HL-60 (cell line): ENCODE measurements at regions not wholly inside any gene's neighbourhood (a gene's known extent, or its start where the extent isn't known, plus 50 kb on each side); places are given as distances from the start of the nearest gene placed in this dataset.

Experiments used
- DNase-seq, 2 experiments: peaks; one replicate each; pipeline ENCODE4 v3.0.0-alpha.2; 2010 to 2020; ENCODE audit warnings: low read depth in 1 of 2, low spot score in 1 of 2
- H3K27ac ChIP-seq: fragments of 250-450 bp; sonication (Bioruptor Pico); replicated peaks from 2 replicates; pipeline ENCODE4 v1.5.1; 2020; ENCODE audit warnings: mild to moderate bottlenecking, moderate library complexity
- H3K27me3 ChIP-seq: fragments of 250-450 bp; sonication (Bioruptor Pico); 2 replicates; pipeline ENCODE4 v1.5.1; 2021; ENCODE audit warnings: mild to moderate bottlenecking, moderate library complexity; ENCODE audit not compliant: insufficient read depth, poor library complexity, severe bottlenecking
- H3K4me3 ChIP-seq: replicated peaks from 2 replicates; pipeline ENCODE4 v1.5.1; 2011; ENCODE audit warnings: mild to moderate bottlenecking, control low read depth, low read length; ENCODE audit not compliant: insufficient read depth
- GABPA ChIP-seq: IDR thresholded peaks from 2 replicates; pipeline ENCODE4 v1.6.1; 2012; ENCODE audit warnings: low read depth
- POLR2AphosphoS5 ChIP-seq: IDR thresholded peaks from 2 replicates; pipeline ENCODE4 v1.6.1; 2012; ENCODE audit warnings: low read depth
- SPI1 ChIP-seq: IDR thresholded peaks from 2 replicates; pipeline ENCODE4 v1.6.1; 2012; ENCODE audit warnings: low read depth, mild to moderate bottlenecking, borderline replicate concordance
- TF ChIP-seq, protein P1 (sequence below): IDR thresholded peaks from 2 replicates; pipeline ENCODE4 v1.6.1; 2012; ENCODE audit warnings: low read depth; ENCODE audit not compliant: insufficient replicate concordance
- TF ChIP-seq, protein P2 (sequence below): IDR thresholded peaks from one replicate; pipeline ENCODE4 v1.5.1; 2011; ENCODE audit warnings: low read length, control low read depth, inconsistent platforms; ENCODE audit not compliant: insufficient read depth

DNA sequence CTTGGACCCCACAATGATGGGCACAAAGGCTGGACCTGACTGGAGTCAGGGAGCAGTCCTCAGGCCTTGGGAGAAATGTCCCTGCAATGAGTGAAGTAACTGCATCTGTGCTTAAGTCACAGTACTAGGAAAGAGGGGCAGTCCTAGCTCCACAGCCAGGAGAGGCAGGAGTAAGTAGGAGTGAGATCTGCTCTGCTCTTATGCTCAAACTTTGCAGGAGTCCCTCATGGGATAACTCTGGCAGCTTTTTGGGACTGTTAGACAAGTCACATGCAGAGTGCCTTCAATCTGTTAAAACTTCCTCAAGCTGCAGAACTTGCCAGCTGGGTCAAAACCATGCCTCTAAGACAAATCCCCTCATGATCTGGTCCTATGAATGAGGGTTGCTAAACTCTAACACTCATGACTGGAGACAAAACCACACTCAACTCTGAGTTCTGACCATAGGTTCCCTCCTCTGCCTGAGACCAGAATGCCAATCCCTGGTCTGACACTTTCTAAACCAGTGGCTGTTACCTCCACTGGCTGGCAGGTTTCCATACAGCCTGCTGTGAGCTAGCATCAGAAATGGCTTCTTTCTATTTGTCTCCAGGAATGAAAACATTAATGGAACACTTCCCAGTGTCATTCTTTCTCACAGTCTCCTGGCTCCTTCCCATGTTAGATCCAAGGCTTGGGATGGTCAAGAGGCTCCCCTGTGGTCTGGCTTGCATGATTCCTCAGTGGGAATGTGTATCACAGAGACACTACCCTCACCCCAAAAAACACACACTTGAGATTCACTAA is 819.3 kb downstream of the PCDH7 start:
- H3K4me3 ChIP-seq: no peak overlapping the region
- TF ChIP-seq SPI1: no peak
- TF ChIP-seq POLR2AphosphoS5: no peak
- no peak for TF ChIP-seq GABPA
- TF ChIP-seq, protein P1, sequence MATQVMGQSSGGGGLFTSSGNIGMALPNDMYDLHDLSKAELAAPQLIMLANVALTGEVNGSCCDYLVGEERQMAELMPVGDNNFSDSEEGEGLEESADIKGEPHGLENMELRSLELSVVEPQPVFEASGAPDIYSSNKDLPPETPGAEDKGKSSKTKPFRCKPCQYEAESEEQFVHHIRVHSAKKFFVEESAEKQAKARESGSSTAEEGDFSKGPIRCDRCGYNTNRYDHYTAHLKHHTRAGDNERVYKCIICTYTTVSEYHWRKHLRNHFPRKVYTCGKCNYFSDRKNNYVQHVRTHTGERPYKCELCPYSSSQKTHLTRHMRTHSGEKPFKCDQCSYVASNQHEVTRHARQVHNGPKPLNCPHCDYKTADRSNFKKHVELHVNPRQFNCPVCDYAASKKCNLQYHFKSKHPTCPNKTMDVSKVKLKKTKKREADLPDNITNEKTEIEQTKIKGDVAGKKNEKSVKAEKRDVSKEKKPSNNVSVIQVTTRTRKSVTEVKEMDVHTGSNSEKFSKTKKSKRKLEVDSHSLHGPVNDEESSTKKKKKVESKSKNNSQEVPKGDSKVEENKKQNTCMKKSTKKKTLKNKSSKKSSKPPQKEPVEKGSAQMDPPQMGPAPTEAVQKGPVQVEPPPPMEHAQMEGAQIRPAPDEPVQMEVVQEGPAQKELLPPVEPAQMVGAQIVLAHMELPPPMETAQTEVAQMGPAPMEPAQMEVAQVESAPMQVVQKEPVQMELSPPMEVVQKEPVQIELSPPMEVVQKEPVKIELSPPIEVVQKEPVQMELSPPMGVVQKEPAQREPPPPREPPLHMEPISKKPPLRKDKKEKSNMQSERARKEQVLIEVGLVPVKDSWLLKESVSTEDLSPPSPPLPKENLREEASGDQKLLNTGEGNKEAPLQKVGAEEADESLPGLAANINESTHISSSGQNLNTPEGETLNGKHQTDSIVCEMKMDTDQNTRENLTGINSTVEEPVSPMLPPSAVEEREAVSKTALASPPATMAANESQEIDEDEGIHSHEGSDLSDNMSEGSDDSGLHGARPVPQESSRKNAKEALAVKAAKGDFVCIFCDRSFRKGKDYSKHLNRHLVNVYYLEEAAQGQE: no peak
- TF ChIP-seq, protein P2, sequence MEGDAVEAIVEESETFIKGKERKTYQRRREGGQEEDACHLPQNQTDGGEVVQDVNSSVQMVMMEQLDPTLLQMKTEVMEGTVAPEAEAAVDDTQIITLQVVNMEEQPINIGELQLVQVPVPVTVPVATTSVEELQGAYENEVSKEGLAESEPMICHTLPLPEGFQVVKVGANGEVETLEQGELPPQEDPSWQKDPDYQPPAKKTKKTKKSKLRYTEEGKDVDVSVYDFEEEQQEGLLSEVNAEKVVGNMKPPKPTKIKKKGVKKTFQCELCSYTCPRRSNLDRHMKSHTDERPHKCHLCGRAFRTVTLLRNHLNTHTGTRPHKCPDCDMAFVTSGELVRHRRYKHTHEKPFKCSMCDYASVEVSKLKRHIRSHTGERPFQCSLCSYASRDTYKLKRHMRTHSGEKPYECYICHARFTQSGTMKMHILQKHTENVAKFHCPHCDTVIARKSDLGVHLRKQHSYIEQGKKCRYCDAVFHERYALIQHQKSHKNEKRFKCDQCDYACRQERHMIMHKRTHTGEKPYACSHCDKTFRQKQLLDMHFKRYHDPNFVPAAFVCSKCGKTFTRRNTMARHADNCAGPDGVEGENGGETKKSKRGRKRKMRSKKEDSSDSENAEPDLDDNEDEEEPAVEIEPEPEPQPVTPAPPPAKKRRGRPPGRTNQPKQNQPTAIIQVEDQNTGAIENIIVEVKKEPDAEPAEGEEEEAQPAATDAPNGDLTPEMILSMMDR: no peak
- no peaks in the 10 kb centered on the region for H3K27me3 ChIP-seq
- no peak overlapping the region for H3K27ac ChIP-seq
- no peak for DNase-seq

DNA sequence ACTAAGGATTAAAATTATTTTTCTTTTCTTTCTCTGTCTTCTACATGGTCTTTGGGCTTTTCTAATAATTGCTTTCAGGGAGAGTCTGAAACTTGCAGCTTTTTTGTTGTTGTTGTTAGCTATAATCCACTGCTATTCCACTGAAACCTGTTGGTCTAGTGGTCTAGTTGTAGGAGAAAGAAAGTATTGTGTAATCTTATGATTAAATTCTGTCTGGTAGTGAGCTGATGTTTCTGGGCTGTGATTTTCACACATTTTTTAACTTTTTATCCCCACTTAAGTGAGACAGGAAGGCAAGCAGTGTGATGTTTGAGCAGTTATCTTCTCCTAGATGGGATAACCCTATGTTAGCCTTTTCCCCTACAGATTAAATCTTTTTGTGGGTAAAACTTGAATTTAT is 825.2 kb downstream of the PCDH7 start:
- H3K27ac ChIP-seq: no peak overlapping the region
- no peak for TF ChIP-seq POLR2AphosphoS5
- TF ChIP-seq, protein P2: no peak
- no peak for TF ChIP-seq GABPA
- TF ChIP-seq, protein P1: no peak
- no peak for TF ChIP-seq SPI1
- H3K27me3 ChIP-seq: no peaks in the 10 kb centered on the region
- DNase-seq: no peak
- no peak overlapping the region for H3K4me3 ChIP-seq

DNA sequence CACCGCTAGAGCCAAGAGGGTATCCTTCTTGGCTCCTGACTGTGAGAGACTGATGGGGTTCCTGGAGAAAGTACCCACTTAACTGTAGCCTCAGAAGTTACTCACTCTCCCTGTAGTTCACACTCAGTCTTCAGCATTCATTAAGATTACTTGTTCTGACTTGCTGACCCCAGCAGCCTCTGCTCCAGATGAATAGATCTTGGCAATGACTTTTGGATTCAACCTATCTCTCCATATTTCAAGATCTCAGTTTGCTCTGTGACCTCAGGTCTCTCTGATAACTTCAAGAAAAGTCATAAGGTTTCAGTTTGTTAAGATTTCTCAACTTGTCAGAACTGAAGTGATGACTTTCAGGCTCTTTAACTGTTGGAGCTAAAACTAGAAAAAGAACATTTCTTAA is 825.6 kb downstream of the PCDH7 start:
- H3K27ac ChIP-seq: no peak overlapping the region
- H3K27me3 ChIP-seq: no peaks in the 10 kb centered on the region
- DNase-seq: no peak
- H3K4me3 ChIP-seq: no peak overlapping the region
- no peak for TF ChIP-seq SPI1
- TF ChIP-seq GABPA: no peak
- TF ChIP-seq, protein P1: no peak
- TF ChIP-seq POLR2AphosphoS5: no peak
- TF ChIP-seq, protein P2: no peak
